ENCODE measurements at regions not wholly inside any gene's neighbourhood (a gene's known extent, or its start where the extent isn't known, plus 50 kb on each side); places are given as distances from the start of the nearest gene placed in this dataset.

DNA sequence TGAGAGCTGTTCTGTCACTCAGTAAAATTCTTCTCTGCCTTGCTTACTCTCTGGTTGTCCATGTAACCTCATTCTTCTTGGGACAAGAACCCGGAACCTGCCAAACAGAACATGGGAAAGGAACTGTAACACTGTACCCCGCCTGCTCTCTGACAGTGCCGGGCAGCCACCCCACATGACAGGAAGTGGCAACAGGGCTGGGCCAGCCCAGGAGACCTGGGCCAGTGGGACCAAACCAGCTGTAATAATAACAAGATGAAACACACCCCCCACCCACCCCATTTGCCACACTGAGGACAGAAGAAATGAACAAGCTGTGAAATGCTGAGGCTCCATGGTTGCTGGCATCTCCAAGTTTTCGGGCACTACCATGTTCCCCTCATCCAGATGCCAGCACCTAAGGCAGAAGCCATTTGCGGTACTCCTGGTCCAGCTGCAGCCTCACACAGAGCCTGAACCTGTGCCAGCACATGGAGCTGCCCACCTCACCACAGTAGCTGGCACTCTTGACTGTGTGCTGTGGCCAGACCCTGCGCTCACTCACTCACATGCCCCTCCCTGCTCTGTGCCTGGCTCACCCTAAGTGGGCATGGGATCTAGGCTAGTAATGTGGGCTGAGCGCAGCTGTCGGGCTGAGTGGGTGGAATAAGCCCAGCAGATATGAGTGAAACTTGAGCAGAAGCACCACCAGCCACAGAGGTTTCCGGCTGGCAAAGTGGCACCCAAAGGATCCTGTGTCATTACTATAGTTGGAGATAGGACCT is 126.2 kb upstream of the UGT8 start:
- no peak for DNase-seq

DNA sequence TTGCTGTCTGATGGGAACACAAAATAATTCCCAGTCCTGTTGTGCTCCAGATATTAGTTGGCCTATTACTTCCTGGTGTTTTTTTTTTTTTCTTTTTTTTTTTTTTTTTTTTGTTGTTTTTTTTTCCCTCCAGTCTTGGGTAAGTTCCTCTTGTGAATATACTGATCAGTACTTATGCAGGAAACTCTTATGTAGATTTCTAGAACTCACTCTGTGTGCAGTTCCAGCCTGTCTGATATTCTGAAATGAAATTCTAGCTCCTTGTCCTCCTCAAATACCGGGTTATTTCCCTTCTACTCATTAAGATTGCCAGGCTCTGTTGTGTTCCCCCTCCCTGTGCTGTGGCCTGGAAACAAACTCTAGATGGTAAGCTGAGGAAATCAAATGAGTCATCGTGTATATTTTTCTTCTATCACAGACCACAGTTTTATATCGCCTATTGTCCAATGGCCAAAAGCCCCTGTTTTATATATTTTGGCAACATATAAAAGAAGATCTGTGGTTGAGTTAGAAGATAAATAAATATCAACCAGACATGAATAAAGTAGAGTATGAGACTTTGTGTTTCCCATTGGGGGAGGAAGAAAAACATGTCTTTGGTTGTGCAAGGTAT is 124.3 kb upstream of the UGT8 start:
- DNase-seq: no peak

DNA sequence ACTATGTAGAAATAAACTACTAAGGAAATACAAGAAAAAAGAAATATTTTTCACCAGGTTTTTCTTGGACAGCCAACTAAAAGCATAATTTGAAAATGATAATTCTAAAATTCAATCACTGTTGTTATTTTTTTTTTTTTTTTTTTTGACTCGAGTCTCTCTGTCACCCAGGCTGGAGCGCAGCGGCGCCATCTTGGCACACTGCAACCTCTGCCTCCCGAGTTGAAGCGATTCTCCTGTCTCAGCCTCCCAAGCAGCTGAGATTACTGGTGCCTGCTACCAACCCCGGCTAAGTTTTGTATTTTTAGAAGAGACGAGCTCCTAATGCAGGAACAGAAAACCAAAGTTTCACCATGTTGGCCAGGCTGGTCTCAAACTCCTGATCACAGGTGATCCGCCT is 122.3 kb upstream of the UGT8 start:
- no peak for DNase-seq

DNA sequence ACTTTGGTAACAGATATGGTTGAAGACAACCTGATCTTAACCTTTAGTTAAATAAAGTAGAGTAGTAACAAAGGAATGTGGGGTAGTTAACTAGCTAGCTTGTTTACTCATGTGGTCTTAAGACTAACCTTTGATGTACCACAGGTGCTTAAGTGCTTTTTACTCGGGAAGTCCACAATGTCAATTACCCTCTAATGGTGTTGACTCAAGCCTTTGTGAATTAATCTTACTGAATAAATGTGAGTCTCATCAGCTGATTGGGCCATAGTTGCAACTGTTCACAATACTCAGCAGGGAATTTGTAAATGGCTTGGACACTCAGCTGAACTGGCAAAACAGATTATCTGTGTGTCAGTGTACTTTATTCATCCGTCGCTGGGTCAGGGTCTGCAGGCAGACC is 119.0 kb upstream of the UGT8 start:
- DNase-seq: no peak

DNA sequence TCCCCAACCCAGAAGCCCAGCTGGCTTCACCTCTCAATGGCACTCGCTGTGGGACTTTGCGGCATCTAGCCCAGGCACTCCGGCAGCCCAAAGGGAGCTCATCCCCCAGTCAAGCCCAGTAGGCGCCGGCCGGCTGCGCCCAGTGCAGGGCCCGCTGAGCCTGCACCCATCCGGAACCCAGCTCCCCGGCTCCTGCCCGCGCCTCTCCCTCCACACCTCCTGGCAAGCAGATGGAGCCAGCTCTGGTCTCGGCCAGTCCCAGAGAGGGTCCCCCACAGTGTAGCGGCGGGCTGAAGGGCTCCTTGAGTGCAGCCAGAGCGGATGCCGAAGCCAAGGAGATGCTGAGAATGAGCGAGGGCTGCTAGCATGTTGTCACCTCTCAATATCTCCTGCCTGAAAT is 116.8 kb upstream of the UGT8 start:
- no peak for DNase-seq

DNA sequence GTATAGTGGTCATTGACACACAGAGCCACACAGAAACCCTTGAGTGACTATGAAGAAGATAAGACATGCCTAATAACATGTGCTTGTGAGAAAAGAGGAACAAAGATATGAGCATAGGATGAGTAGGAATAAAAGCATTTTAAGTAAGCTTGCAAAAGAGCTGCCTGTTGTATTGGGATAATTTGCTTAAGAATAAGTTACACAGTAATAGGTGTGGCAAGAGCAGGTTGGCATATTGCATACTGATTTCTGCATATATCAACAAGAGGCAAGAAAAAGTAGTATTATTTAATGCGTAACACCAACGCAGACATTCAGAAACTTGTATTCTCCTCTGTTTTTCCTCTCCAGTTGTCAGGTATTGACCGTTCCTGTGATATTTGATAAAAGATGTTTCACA is 111.5 kb upstream of the UGT8 start:
- DNase-seq: no peak

DNA sequence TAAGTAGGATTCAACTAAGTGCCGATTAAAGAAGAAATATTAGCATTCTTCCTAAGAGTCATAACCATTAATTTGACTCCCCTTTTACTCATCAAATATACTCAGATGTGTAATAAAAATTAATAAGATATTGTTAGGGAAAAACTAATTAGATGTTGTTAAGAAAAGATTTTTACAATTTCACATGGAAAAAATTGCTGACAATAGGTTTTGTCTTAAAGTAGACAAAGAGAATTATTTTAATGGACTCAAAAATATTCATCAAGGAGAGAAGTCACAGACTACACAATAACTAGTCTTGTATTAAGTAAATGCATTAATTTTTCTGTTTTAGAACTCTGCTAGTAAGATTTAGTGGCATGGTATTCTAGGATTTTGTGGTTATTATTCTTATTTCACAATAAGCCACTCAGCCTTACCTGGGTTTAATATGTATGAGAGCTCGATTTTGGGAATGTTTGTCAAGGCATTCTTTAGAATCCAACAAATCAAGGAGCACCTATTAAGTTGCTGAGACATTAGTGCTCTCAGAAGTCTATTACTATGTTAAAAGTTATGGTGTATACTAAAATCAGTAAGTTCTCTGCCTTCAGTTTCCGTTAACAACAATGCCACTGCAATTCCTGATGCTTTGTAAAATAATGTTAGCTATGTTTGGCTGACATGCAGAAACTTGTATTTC is 110.2 kb upstream of the UGT8 start:
- DNase-seq: no peak

DNA sequence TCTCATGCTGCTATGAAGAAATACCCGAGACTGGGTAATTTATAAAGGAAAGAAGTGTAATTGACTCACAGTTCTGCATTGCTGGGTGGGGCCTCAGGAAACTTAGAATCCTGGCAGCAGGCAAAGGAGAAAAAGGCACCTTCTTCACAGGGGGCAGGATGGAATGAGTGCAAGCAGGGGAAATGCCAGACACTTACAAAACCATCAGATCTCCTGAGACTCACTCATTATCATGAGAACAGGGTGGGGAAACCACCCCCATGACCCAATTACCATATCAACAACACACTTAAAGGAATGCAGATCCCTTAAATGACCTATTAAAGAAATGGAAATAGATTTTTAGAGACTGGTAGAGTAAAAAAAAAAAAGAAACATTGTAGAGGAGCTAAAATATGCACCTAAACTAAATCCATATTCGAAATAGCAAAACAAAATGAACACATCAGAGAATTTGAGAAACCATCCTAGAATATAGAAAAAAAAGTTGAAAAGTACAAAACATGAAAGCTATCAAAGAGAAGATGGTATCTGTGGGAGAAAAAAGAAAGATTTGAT is 104.3 kb upstream of the UGT8 start:
- no peak for DNase-seq

DNA sequence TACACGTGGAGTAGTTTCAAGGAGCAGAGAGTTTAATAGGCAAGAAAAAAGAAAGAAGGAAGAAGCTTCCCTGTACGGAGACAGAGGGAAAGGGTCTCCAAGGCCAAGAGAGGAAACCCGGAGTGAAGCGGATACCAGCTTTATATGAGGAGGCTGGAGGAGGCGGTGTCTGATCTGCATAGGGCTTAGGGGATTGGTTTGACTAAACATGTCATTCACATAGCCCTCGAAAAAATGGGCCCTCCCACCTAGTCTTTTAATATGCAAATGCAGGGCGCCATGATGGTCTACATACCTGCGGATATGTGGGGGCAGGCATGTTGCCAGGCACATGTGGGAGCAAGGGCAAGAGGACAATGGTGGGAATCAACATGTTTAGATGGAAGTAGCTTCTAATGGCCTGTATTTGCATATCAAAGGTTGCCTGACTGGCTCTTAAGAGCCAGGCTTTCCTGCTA is 103.1 kb upstream of the UGT8 start:
- DNase-seq: no peak

DNA sequence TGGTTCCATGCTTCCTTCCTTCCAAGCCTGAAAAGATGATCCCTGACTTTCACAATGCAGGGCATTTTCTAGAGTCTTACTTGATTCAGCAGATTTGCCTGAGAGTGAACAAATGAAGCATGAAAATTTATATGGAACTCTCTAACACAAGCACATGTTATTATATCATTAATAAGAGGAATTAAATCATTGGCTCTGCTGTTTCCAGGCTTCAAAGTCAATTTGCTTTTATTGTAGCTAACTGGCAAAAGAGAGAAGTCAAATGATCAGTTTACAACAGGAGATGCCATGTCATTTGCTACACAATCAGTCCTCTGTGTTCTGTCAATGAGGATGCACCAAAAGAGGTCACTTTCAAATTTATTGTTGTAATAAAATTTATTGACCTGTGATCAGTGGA is 101.5 kb upstream of the UGT8 start:
- DNase-seq: no peak

DNA sequence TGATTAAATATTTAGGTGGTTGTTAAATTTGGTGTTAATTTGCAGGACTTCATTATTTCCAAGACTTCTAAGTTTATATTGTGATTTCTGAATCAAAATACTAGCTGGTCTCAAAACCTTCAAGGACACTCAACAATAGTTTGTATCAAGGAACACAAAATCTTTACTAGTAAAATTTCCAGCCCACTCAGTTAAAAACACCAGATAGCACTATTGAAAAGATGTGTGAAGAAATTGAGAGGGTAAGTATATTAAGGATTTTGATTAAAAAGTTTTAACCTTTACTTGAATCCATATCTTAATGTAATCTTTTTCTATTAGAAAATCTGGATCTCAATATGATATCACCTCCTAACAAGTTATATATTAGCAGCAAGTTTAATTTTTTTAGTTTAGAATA is 89.3 kb upstream of the UGT8 start:
- DNase-seq: no peak

DNA sequence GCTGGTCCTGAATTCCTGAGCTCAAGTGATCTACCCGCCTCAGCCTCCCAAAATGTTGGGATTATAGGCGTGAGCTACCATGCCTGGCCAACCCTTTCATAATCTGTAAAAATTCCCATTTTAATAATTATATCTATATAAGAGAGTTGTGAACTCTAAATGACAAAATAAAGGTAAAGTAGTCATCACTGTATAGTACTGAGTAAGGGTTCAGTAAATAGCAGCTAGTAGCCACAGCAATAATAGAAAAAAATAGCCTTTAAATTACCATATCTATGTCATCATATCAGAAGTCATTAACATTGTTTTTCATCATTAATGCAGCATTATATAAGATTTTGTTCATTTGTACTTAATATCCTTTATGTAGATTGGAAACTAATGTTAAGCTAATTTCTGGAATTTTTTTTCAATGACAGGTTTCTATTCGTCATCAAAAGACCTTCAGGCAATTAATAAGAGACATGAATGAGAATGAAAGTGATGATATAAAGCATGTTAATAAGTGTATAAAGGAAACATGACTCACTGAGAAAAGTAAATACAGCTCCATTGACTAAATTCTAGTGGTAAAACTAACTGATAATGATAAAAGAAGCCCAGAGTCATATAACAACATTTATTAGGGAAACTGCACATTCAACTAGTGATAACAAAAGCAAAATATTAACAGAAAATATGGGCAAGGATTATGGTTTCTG is 85.9 kb upstream of the UGT8 start:
- DNase-seq: no peak

DNA sequence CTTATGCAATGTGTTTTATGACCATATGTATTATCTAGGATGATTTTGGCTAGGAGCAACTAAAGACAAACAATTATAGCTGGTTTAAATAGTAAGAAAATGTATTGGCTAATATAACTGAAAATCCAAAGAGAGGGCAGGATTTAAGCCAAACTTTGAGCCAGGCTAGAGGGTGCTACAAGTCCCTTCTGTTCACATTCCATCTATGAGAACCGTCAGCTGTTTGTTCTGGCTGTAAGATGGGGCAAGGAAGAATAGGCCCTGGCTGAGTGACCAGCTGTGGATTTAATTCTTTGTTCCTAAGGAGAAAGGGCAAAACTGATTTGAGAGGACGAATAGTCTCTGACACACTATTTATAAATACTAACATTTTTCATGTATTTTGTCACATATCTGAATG is 79.2 kb upstream of the UGT8 start:
- no peak for DNase-seq

DNA sequence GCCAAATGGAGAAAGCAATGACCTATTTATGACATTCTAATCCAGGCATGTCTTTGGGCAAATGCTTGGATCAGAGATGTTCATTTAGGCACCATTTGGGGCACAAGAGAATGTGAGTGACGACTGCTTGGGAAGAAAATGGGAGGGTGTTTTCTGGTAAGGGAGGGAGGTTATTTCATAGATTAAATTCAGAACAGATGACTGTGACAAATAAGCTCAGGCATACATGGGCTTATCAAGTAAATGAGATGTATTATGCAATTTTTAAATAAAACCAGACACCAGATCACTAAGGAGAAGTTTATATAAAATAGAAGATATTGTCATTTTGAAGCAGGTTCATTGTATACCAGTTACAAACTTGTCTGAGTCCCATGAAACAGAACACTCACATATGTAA is 71.4 kb upstream of the UGT8 start:
- no peak for DNase-seq

DNA sequence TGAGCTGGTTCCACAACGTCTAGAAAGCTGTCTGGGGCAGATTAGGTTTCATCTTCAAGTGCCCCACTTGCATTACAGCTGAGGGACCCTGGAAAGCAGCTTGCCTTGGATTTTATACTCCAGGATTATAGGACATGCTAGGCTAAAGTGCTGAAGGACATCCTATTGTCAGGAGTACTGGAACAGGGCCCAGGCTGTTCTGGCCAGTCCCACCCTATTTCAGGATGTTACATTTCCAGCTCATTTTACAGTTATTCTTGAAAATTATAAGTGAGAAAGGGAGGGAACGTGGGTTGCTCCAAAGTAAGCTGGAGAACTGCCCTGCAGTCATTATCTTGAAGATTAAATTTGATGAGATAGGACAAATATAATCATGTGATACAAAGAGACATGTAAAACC is 71.0 kb upstream of the UGT8 start:
- no peak for DNase-seq

DNA sequence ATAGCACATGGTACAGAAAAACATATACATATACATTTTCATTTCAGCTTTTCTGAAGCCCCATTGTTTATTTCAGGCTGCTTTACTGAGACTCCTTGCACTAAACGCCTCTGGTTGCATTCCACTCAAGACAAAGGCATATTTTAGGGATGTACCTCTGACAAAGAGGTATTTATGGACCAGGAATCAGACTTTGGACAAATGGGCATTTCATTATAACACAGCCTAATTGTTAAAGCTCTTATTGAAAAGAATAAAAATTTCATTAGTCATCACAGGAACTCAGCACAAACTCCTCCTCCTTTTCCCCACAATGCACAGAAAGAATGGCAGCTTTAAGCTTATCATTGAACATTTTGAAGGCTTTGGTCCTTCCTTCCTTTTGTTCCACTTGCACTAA is 62.9 kb upstream of the UGT8 start:
- DNase-seq: no peak

DNA sequence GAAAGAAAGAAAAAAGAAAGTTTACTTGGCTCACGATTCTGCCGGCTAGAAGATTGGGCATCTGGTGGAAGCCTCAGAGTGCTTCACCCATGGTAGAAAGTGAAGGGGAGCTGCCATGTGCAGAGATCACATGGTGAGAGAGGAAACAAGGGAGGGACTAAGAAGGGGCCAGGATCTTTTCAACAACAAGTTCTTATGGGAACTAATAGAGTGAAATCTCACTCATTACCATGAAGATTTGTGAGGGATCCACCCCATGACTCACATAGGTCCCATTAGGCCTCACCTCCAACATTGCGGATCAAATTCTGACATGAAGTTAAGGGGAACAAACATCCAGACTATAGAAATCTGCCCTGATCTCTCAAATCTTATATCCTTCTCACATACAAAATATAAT is 61.3 kb upstream of the UGT8 start:
- DNase-seq: no peak

DNA sequence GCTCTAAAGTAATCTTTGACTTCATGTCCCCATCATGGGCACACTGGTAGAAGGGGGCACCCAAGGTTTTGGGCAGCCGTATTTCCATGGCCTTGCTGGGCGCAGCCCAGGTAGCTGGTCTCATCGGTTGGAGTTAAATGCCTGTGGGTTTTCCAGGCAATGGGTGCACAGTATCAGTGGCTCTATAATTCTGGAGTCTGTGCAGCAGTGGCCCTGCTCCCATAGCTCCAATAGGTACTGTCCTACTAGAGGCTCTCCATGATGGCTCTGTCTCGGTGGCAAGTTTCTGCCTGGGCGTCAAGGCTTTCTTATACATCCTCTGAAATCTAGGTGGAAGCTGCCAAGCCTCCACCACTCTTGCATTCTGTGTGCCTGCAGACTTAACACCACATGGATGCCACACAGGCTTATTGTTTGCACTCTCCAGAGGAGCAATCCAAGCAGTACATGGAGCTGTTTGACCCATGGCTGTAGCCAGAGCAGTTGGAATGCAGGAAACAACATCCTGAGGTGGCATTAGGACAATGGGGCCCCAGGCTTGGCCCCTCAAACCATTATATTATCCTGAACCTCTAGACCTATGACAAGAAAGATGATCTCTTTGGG is 60.5 kb upstream of the UGT8 start:
- no peak for DNase-seq

DNA sequence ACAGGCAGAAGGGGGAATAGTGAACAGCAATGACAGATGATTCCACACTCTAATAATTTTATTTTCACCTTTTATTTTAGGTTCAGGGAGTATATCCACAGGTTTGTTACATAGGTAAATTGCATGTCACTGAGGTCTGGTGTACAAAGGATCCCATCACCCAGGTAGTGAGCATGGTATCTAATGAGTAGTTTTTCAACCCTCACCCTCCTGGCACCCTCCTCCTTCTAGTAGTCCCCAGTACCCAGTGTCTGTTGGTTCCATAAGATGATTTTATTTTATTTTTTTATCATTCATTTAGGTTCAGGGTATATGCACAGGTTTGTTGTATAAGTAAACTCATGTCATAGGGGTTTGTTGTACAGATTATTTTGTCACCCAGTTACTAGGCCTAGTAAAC is 58.6 kb upstream of the UGT8 start:
- DNase-seq: no peak

DNA sequence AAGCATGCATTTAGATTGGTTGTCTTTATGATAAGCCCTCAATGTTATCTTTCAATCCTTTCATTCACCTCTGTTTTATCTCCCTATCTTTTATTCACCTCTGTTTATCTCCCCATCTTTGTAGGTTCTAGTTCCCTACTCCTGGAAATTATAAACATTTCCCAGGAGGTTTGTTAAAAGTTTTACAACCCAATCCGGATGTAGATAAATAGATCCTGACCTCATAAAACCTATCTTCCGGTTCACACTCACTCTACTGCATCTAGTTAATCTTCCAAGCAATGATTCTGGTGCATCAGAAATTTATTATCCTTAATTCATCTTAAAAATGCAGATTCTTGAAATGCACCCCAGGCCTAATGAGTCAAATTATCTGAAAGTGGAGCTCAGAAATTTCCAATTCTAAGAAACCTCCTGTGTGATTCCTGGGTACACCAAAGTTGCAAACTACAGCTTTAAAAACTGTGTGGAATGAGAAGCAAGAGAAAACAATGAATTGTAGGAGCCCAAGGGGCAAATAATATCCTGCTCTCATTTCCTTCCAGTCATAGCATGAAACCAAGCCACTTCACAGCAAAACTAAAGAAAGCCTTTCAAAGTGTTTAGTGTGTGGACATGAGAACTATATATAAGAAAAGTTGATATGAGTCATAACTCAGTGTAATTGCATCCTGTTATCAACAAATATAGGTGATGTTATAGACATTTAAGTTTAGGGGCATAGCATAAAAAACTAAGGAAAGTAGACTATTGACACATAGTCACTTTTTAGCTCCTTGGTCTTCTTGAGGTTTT is 51.1 kb upstream of the UGT8 start:
- DNase-seq: no peak
